NCI-H748 (cell line): ENCODE measurements at regions not wholly inside any gene's neighbourhood (a gene's known extent, or its start where the extent isn't known, plus 50 kb on each side); places are given as distances from the start of the nearest gene placed in this dataset.

ENCODE experiments used
- DNase-seq: peaks from one replicate; lab custom pipeline; 2025; ENCODE audit not compliant: unreplicated experiment; lab: John Stamatoyannopoulos, UW

- DNase-seq = no peak
Measured at GRCh38 chr5:101937041-101937440, 359.0 kb downstream of the SLCO4C1 start.

- DNase-seq = no peak
Measured at GRCh38 chr5:101935086-101935485, 361.0 kb downstream of the SLCO4C1 start.

GRCh38 chr5:101932599-101932998 lies 363.5 kb downstream of the SLCO4C1 start:
- peak; percentile 64 for DNase-seq

GRCh38 chr5:101929628-101930027 lies 366.5 kb downstream of the SLCO4C1 start:
- peak; percentile 28 for DNase-seq

- no peak for DNase-seq
Measured at GRCh38 chr5:101917166-101917565, 378.9 kb downstream of the SLCO4C1 start.

GRCh38 chr5:101915554-101915953 lies 380.5 kb downstream of the SLCO4C1 start:
- no peak for DNase-seq

GRCh38 chr5:101904736-101905135 lies 391.3 kb downstream of the SLCO4C1 start:
- no peak for DNase-seq

GRCh38 chr5:101897914-101898313 lies 398.2 kb downstream of the SLCO4C1 start:
- DNase-seq = peak; percentile 62

- no peak for DNase-seq
Measured at GRCh38 chr5:101894985-101895384, 401.1 kb downstream of the SLCO4C1 start.

- DNase-seq = no peak
Measured at GRCh38 chr5:101878190-101878589, 417.9 kb downstream of the SLCO4C1 start.

- no peak for DNase-seq
Measured at GRCh38 chr5:101877451-101877850, 418.6 kb downstream of the SLCO4C1 start.

GRCh38 chr5:101866473-101866872 lies 429.6 kb downstream of the SLCO4C1 start:
- no peak for DNase-seq

- no peak for DNase-seq
Measured at GRCh38 chr5:101860563-101860962, 435.5 kb downstream of the SLCO4C1 start.

GRCh38 chr5:101860145-101860544 lies 435.9 kb downstream of the SLCO4C1 start:
- DNase-seq = no peak

GRCh38 chr5:101846496-101846895 lies 449.6 kb downstream of the SLCO4C1 start:
- no peak for DNase-seq

GRCh38 chr5:101843055-101843454 lies 453.0 kb downstream of the SLCO4C1 start:
- DNase-seq = no peak

GRCh38 chr5:101838435-101838834 lies 457.6 kb downstream of the SLCO4C1 start:
- DNase-seq = no peak

GRCh38 chr5:101829255-101829654 lies 466.8 kb downstream of the SLCO4C1 start:
- no peak for DNase-seq

- no peak for DNase-seq
Measured at GRCh38 chr5:101811466-101811865, 484.6 kb downstream of the SLCO4C1 start.

GRCh38 chr5:101806410-101806809 lies 489.7 kb downstream of the SLCO4C1 start:
- no peak for DNase-seq

GRCh38 chr5:101796427-101796826 lies 499.7 kb downstream of the SLCO4C1 start:
- no peak for DNase-seq

GRCh38 chr5:101788797-101789196 lies 507.3 kb downstream of the SLCO4C1 start:
- no peak for DNase-seq

GRCh38 chr5:101785090-101785489 lies 511.0 kb downstream of the SLCO4C1 start:
- DNase-seq = no peak
